ENCODE measurements at regions not wholly inside any gene's neighbourhood (a gene's known extent, or its start where the extent isn't known, plus 50 kb on each side); places are given as distances from the start of the nearest gene placed in this dataset.

- TF ChIP-seq CTCF (IDR thresholded peaks at IDR 0.05) (no peak), EP300 (IDR thresholded peaks at IDR 0.05) (no peak), POLR2A (IDR thresholded peaks at IDR 0.05) (no peak)
These were observed 51.8 kb upstream of the SLC16A1 start for GRCh38 chr1:113007706-113008364.
